A673 (cell line): ENCODE measurements at regions not wholly inside any gene's neighbourhood (a gene's known extent, or its start where the extent isn't known, plus 50 kb on each side); places are given as distances from the start of the nearest gene placed in this dataset.

ENCODE experiments used
- BruUV-seq: library from RNA; stranded (reverse); fragments of 400-500 nt; replicated peaks from 2 replicates; lab custom pipeline; 2021; lab: Mats Ljungman, UMichigan
- CTCF ChIA-PET: fragments of 300-600 bp; sonication (Branson Sonifier 250); formaldehyde crosslinking; loops from one replicate; lab custom pipeline; 2022; ENCODE audit warnings: antibody characterized with exemption; lab: Charles Lee
- POLR2A ChIA-PET: fragments of 300-600 bp; sonication (Branson Sonifier 250); formaldehyde crosslinking; loops from one replicate; lab custom pipeline; 2022; ENCODE audit warnings: antibody characterized with exemption; ENCODE audit not compliant: low non-redundant PET; lab: Charles Lee
- DNase-seq: peaks from one replicate; pipeline ENCODE4 v3.0.0-alpha.2; 2015; ENCODE audit warnings: low spot score
- H3K27ac ChIP-seq: fragments of 200-600 bp; sonication (generic); 2 replicates; pipeline ENCODE4 v1.5.1; 2016; ENCODE audit warnings: mixed run types, low read depth, mild to moderate bottlenecking, mixed read lengths, antibody characterized with exemption, low read length; ENCODE audit not compliant: poor library complexity, severe bottlenecking
- H3K27me3 ChIP-seq: fragments of 200-600 bp; sonication (generic); replicated peaks from 2 replicates; pipeline ENCODE4 v1.6.1; 2017; ENCODE audit warnings: mixed run types, low read depth, mild to moderate bottlenecking, mixed read lengths, antibody characterized with exemption, low read length; ENCODE audit not compliant: insufficient read depth, poor library complexity
- H3K36me3 ChIP-seq: fragments of 200-600 bp; sonication (generic); 2 replicates; pipeline ENCODE4 v1.6.1; 2016; ENCODE audit warnings: mixed run types, mild to moderate bottlenecking, mixed read lengths, antibody characterized with exemption, low read length; ENCODE audit not compliant: insufficient read depth, poor library complexity, severe bottlenecking
- H3K4me1 ChIP-seq: fragments of 200-600 bp; sonication (generic); 2 replicates; pipeline ENCODE4 v1.6.1; 2017; ENCODE audit warnings: mixed run types, mild to moderate bottlenecking, mixed read lengths, antibody characterized with exemption, low read length; ENCODE audit not compliant: insufficient read depth, poor library complexity, severe bottlenecking
- H3K4me3 ChIP-seq: fragments of 200-600 bp; sonication (generic); 2 replicates; pipeline ENCODE4 v1.5.1; 2016; ENCODE audit warnings: low read depth, mixed run types, mild to moderate bottlenecking, mixed read lengths, low read length; ENCODE audit not compliant: poor library complexity, severe bottlenecking
- H3K9me3 ChIP-seq: fragments of 200-600 bp; sonication (generic); 2 replicates; pipeline ENCODE4 v1.6.1; 2016; ENCODE audit warnings: mixed run types, low read depth, mild to moderate bottlenecking, mixed read lengths, antibody characterized with exemption, low read length; ENCODE audit not compliant: poor library complexity, severe bottlenecking
- EZH2 ChIP-seq: fragments of 200-600 bp; sonication (generic); IDR thresholded peaks from 2 replicates; pipeline ENCODE4 v1.6.1; 2017; ENCODE audit warnings: borderline replicate concordance, low read depth, mild to moderate bottlenecking, mixed read lengths, antibody characterized with exemption, low read length; ENCODE audit not compliant: poor library complexity, severe bottlenecking
- intact Hi-C: fragments of 100-400 bp; cut with micrococcal nuclease; formaldehyde crosslinking; loops from one replicate; pipeline ENCODE4 v1.10.0; 2022; ENCODE audit not compliant: unreplicated experiment
- TF ChIP-seq, protein P1 (sequence below): fragments of 300-800, 200-600 bp; sonication (generic); conservative IDR thresholded peaks from 2 replicates; pipeline ENCODE4 v1.5.1; 2017; ENCODE audit warnings: low read depth, mild to moderate bottlenecking, antibody characterized with exemption, low read length, moderate library complexity, mixed read lengths

DNA sequence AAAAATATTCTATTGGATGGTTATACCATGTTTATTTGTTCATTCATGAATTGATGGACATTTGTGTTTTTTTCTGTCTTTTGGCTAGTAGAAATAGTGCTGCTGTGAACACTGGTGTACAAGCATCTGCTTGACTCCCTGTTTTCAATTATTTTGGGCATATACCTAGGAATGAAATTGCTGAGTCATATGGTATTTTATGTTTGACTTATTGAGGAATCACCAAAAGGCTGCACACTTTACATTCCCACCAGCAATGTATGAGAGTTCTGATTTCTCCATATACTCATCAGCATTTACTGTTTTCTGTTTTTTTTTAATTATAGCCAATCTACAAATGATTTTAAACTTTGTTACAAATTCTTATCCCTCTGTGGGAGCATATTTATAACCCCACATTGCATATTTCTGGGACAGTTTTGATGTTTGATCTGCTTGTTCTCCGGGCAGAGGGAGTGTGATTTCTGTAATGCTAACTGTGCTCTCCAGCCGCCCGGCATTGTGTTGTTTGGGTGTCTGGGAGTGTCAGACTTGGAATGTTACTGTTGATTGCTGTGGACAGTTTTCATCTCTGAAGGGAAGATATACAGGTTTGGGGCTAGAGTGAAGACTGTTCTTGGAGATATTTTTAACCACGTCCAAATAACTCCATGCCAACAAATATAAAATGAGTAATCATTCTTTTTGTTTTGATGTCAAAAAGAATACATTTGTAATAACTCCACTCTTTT lies 60.5 kb upstream of the PGRMC2 start:
- no peaks in the 10 kb centered on the region for H3K36me3 ChIP-seq
- no TSS peak for BruUV-seq
- no peak overlapping the region for H3K4me3 ChIP-seq
- no peak overlapping the region for H3K27ac ChIP-seq
- H3K4me1 ChIP-seq = no peaks in the 10 kb centered on the region
- intact Hi-C loops = no loop called here
- H3K27me3 ChIP-seq = no peaks in the 10 kb centered on the region
- H3K9me3 ChIP-seq = no peaks in the 10 kb centered on the region
- CTCF ChIA-PET = no interaction called here
- TF ChIP-seq, protein P1, sequence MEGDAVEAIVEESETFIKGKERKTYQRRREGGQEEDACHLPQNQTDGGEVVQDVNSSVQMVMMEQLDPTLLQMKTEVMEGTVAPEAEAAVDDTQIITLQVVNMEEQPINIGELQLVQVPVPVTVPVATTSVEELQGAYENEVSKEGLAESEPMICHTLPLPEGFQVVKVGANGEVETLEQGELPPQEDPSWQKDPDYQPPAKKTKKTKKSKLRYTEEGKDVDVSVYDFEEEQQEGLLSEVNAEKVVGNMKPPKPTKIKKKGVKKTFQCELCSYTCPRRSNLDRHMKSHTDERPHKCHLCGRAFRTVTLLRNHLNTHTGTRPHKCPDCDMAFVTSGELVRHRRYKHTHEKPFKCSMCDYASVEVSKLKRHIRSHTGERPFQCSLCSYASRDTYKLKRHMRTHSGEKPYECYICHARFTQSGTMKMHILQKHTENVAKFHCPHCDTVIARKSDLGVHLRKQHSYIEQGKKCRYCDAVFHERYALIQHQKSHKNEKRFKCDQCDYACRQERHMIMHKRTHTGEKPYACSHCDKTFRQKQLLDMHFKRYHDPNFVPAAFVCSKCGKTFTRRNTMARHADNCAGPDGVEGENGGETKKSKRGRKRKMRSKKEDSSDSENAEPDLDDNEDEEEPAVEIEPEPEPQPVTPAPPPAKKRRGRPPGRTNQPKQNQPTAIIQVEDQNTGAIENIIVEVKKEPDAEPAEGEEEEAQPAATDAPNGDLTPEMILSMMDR = no peak
- no peak for TF ChIP-seq EZH2
- POLR2A ChIA-PET = no interaction called here
- no peak for DNase-seq

DNA sequence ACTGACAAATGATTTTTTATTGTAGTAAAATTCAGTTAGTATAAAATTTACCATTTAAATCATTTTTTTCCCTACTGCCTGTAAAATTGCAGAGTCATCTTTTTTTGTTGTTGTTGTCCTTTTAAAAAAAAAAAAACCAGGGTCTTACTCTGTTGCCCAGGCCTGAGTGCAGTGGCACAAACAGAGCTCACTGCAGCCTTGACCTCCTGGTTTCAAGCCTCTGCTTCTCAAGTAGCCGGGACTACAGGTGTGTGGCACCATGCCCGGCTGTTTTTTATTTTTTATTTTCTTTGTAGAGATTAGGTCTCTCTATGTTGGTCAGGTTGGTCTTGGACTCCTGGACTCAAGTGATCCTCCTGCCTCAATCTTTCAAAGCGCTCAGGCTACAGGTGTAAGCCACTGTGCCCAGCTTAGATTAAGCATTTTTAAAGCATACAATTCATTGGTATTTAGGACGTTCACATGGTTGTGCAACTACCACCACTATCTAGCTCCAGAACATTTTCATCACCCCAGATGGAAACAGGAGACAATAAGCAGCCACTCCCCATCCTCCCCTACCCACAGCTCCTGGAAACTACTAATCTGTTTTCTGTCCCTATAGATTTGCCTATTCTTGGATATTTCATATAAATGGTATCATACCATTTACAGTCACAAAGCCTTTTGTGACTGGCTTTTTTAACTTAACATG lies 59.7 kb upstream of the PGRMC2 start:
- Histone ChIP-seq H3K27me3 (no peaks in the 10 kb centered on the region), H3K4me3 (no peak overlapping the region), H3K36me3 (no peaks in the 10 kb centered on the region), H3K9me3 (no peaks in the 10 kb centered on the region), H3K4me1 (no peaks in the 10 kb centered on the region), H3K27ac (no peak overlapping the region)
- TF ChIP-seq, protein P1 = no peak
- no peak for TF ChIP-seq EZH2
- intact Hi-C loops = no loop called here
- POLR2A ChIA-PET = no interaction called here
- DNase-seq = no peak
- CTCF ChIA-PET = no interaction called here
- BruUV-seq = no TSS peak

DNA sequence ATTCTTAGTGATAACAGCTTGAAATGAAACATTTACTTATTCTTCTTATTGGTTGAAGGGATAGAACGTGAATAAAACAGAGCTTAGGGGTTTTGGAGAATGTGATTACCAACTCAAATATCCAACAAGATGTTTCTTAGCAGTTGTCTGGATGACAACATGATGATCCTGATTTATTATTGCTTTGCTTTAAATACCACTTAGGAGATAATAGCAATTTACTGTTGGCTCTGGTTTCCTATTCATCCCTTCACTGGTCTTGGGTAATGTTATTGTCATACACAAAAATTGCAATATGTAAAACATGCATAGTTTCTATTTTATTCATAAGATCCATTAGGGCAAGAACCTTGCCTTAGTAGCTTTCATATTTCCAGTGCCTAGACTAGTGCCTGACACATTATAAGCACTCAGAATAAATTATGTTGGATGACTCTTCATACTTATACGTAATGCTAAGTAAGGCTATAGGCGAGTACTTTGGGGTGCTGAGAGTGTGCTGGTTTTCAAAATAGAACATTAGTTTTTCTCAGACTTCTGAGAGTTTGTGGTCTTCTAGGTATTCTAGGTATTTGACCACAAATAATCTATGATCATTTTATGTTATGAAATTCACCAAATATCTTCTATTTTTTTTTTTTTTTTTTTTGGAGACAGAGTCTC lies 58.6 kb upstream of the PGRMC2 start:
- no peaks in the 10 kb centered on the region for H3K36me3 ChIP-seq
- POLR2A ChIA-PET = interaction anchor here (0.6 kb wide), 1 partner anchor 508 kb away, joined by 3 read pairs; no protein-coding TSS in a partner anchor
- TF ChIP-seq, protein P1 = no peak
- no peak for TF ChIP-seq EZH2
- no peaks in the 10 kb centered on the region for H3K9me3 ChIP-seq
- H3K4me3 ChIP-seq = no peak overlapping the region
- CTCF ChIA-PET = no interaction called here
- DNase-seq = no peak
- BruUV-seq = no TSS peak
- intact Hi-C loops = no loop called here
- H3K27ac ChIP-seq = no peak overlapping the region
- H3K4me1 ChIP-seq = no peaks in the 10 kb centered on the region
- H3K27me3 ChIP-seq = no peaks in the 10 kb centered on the region
